Effector memory CD8-positive, alpha-beta T cell (primary cell): ENCODE measurements at regions not wholly inside any gene's neighbourhood (a gene's known extent, or its start where the extent isn't known, plus 50 kb on each side); places are given as distances from the start of the nearest gene placed in this dataset.
"Not testable (repeated sequence)": the region's sequence is repeated elsewhere in the genome, so short reads cannot be mapped to it uniquely, and the experiment has no call there.

Source experiments
- ATAC-seq: fragments of 150-1000 bp; cut with Tn5 transposase; replicated peaks from 2 replicates; pipeline ENCODE4 v1.10.0; 2021; ENCODE audit warnings: mild to moderate bottlenecking, moderate library complexity
- DNase-seq, 3 experiments: peaks; one replicate each; pipeline ENCODE4 v3.0.0; 2021
- H3K27ac Mint-ChIP-seq, 2 donors: one replicate each; pipeline ENCODE4 v1.8.0; 2022; ENCODE audit warnings: mild to moderate bottlenecking in 2 of 2, mixed read lengths in 2 of 2, moderate library complexity in 2 of 2
- H3K27me3 Mint-ChIP-seq, 2 donors: one replicate each; pipeline ENCODE4 v1.8.0; 2022; ENCODE audit warnings: mixed read lengths in 2 of 2
- H3K36me3 Mint-ChIP-seq: one replicate; pipeline ENCODE4 v1.8.0; 2022; ENCODE audit warnings: mild to moderate bottlenecking, moderate library complexity, mixed read lengths; ENCODE audit not compliant: insufficient read depth
- H3K4me1 Mint-ChIP-seq, 2 donors: one replicate each; pipeline ENCODE4 v1.8.0; 2022; ENCODE audit warnings: low read depth in 2 of 2, mixed read lengths in 2 of 2
- H3K4me3 Mint-ChIP-seq, 2 donors: one replicate each; pipeline ENCODE4 v1.8.0; 2022; ENCODE audit warnings: mild to moderate bottlenecking in 2 of 2, mixed read lengths in 2 of 2, moderate library complexity in 2 of 2
- H3K9me3 Mint-ChIP-seq, 2 donors: one replicate each; pipeline ENCODE4 v1.8.0; 2022; ENCODE audit warnings: mixed read lengths in 2 of 2

- Mint-ChIP-seq H3K27me3 (no peaks in the 10 kb centered on the region), H3K36me3 (peaks cover 10% of the 10 kb centered on the region), H3K9me3 (no peaks in the 10 kb centered on the region), H3K27ac (peak overlapping the region in 1 of 2 donors; percentile 32), H3K4me3 (no peak overlapping the region), H3K4me1 (peaks cover 3 to 5% of the 10 kb centered on the region in 2 donors)
- no peak for ATAC-seq
- DNase-seq = no peak
Measured at GRCh38 chr21:36207577-36208320, 51.1 kb downstream of the DOP1B start.

- Mint-ChIP-seq H3K4me3 (no peak overlapping the region), H3K27me3 (no peaks in the 10 kb centered on the region), H3K9me3 (no peaks in the 10 kb centered on the region), H3K36me3 (peaks cover 10% of the 10 kb centered on the region), H3K4me1 (peaks cover 2 to 3% of the 10 kb centered on the region in 2 donors), H3K27ac (no peak overlapping the region)
- DNase-seq (no peak), ATAC-seq (no peak)
Measured at GRCh38 chr21:36208326-36209013, 51.8 kb downstream of the DOP1B start.

DNA sequence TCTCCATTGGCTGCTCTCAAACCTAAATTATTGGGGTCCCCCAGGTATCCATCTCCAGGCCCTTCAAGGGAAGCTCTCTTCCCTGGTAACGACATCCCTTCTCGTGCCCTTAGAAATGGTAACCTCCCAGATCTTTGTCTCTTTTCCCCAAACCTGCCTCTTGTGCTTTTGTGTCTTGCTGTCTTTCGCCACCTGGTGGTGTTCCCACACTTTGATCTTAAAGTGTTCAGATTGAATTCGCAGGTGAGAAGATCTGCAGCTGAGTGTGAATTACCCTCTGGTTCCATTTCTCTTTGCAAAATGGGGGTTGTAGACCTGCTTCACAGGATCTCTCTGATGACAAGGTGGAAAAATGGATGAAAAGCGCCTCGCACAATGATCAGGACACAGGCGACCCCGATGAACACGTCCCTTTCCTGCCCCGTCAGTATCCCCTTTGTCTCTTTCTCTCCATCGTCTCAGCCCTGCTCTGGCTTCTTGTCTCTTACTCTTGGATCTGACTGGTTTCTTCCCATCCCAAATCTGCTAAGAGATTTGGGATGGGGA is 53.1 kb downstream of the DOP1B start:
- ATAC-seq = peak; percentile 27
- Mint-ChIP-seq H3K36me3 (peaks cover 14% of the 10 kb centered on the region), H3K27ac (peak overlapping the region in 1 of 2 donors; percentile 42), H3K9me3 (no peaks in the 10 kb centered on the region), H3K4me1 (peaks cover 2 to 3% of the 10 kb centered on the region in 2 donors), H3K4me3 (no peak overlapping the region), H3K27me3 (no peaks in the 10 kb centered on the region)
- DNase-seq = peak; percentile 25 to 29 (median 25)

- DNase-seq (no peak), ATAC-seq (no peak)
- Mint-ChIP-seq H3K27me3 (no peaks in the 10 kb centered on the region), H3K36me3 (peaks cover 14% of the 10 kb centered on the region), H3K27ac (no peak overlapping the region), H3K4me3 (no peak overlapping the region), H3K9me3 (no peaks in the 10 kb centered on the region), H3K4me1 (peaks cover 2 to 3% of the 10 kb centered on the region in 2 donors)
Measured at GRCh38 chr21:36210779-36211659, 54.4 kb downstream of the DOP1B start.

- Mint-ChIP-seq H3K36me3 (peaks cover 19% of the 10 kb centered on the region), H3K27ac (no peak overlapping the region), H3K9me3 (no peaks in the 10 kb centered on the region), H3K27me3 (no peaks in the 10 kb centered on the region), H3K4me3 (no peak overlapping the region), H3K4me1 (peaks cover 2 to 3% of the 10 kb centered on the region in 2 donors)
- no peak for DNase-seq
- no peak for ATAC-seq
Measured at GRCh38 chr21:36211660-36212512, 55.3 kb downstream of the DOP1B start.

- H3K36me3 Mint-ChIP-seq = peaks cover 25% of the 10 kb centered on the region
Measured at GRCh38 chr21:36212513-36212780, 55.8 kb downstream of the DOP1B start.

DNA sequence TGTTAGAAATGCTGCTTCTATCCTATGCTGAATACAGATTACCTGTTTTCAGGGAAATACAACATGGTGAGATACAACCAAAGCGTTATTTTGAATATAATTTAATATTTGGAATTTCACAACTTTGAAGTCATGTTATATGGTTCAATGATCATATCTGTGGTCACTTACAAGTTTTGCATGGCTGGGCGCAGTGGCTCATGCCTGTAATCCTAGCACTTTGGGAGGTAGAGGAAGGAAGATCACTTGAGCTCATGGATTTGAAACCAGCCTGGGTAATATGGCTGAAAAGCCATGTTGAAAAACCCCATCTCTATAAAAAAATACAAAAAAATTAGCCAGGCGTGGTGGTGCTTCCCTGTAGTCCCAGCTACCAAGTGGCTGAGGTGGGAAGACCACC is 57.9 kb downstream of the DOP1B start:
- peaks cover 30% of the 10 kb centered on the region for H3K36me3 Mint-ChIP-seq
- no peak overlapping the region for H3K4me3 Mint-ChIP-seq
- no peaks in the 10 kb centered on the region for H3K27me3 Mint-ChIP-seq
- H3K4me1 Mint-ChIP-seq = peaks cover under 1% of the 10 kb centered on the region in 2 donors
- no peak for ATAC-seq
- no peak for DNase-seq
- no peaks in the 10 kb centered on the region for H3K9me3 Mint-ChIP-seq
- no peak overlapping the region for H3K27ac Mint-ChIP-seq

More at GRCh38 chr21:36212513-36212780, 55.8 kb downstream of the DOP1B start:
- ATAC-seq = no peak
- no peak for DNase-seq
- H3K27me3 Mint-ChIP-seq = no peaks in the 10 kb centered on the region
- H3K4me3 Mint-ChIP-seq = no peak overlapping the region
- no peaks in the 10 kb centered on the region for H3K9me3 Mint-ChIP-seq
- peaks cover 2 to 3% of the 10 kb centered on the region in 2 donors for H3K4me1 Mint-ChIP-seq
- H3K27ac Mint-ChIP-seq = no peak overlapping the region

- Mint-ChIP-seq H3K4me3 (no peak overlapping the region), H3K27ac (no peak overlapping the region), H3K27me3 (no peaks in the 10 kb centered on the region), H3K4me1 (no peaks in the 10 kb centered on the region), H3K36me3 (peaks cover 37% of the 10 kb centered on the region), H3K9me3 (no peaks in the 10 kb centered on the region)
- DNase-seq = no peak
- no peak for ATAC-seq
Measured at GRCh38 chr21:36217743-36218142, 61.1 kb downstream of the DOP1B start.

- H3K4me1 Mint-ChIP-seq = no peaks in the 10 kb centered on the region
- no peak overlapping the region for H3K27ac Mint-ChIP-seq
- ATAC-seq = no peak
- H3K36me3 Mint-ChIP-seq = peaks cover 37% of the 10 kb centered on the region
- H3K9me3 Mint-ChIP-seq = no peaks in the 10 kb centered on the region
- H3K27me3 Mint-ChIP-seq = no peaks in the 10 kb centered on the region
- H3K4me3 Mint-ChIP-seq = no peak overlapping the region
- no peak for DNase-seq
Measured at GRCh38 chr21:36218691-36219090, 62.1 kb downstream of the DOP1B start.

DNA sequence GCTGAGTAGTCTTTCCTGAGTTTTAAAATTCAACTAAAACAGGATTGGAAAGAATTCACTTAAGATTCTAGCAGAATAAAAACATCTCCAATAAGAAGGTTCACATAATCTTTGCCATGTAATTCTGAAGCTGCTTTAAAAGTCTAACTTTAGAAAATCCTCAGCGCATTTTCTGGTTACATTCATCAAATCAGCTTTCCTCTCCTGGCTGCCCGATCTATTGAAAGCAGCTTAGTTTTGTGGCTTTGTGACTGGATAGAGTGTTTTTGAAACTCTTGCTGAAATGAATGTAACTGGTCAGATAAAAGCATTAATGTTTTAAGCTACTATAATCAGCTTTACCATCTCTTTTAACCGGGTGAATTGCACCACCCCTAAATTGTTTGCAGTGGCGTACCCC is 66.8 kb downstream of the DOP1B start:
- no peaks in the 10 kb centered on the region for H3K9me3 Mint-ChIP-seq
- no peak for DNase-seq
- no peak overlapping the region for H3K27ac Mint-ChIP-seq
- H3K36me3 Mint-ChIP-seq = peaks cover 34% of the 10 kb centered on the region
- H3K27me3 Mint-ChIP-seq = no peaks in the 10 kb centered on the region
- H3K4me3 Mint-ChIP-seq = no peak overlapping the region
- H3K4me1 Mint-ChIP-seq = no peaks in the 10 kb centered on the region
- ATAC-seq = no peak

GRCh38 chr21:36229181-36229580 is 72.6 kb downstream of the DOP1B start:
- ATAC-seq (no peak), DNase-seq (no peak)
- no peaks in the 10 kb centered on the region for H3K27me3 Mint-ChIP-seq
- H3K9me3 Mint-ChIP-seq = no peaks in the 10 kb centered on the region
- H3K4me1 Mint-ChIP-seq = peaks cover 9 to 12% of the 10 kb centered on the region in 2 donors
- peaks cover 49% of the 10 kb centered on the region for H3K36me3 Mint-ChIP-seq
- H3K27ac Mint-ChIP-seq = peak overlapping the region in 1 of 2 donors; percentile 58
- H3K4me3 Mint-ChIP-seq = no peak overlapping the region

- not testable (repeated sequence) for H3K27ac Mint-ChIP-seq, DNase-seq, H3K4me3 Mint-ChIP-seq, H3K27me3 Mint-ChIP-seq, ATAC-seq, H3K9me3 Mint-ChIP-seq
- H3K36me3 Mint-ChIP-seq = peaks cover 47% of the 10 kb centered on the region
- peaks cover 11 to 14% of the 10 kb centered on the region in 2 donors for H3K4me1 Mint-ChIP-seq
Measured at GRCh38 chr21:36231444-36231843, 74.8 kb downstream of the DOP1B start.

GRCh38 chr21:36232641-36233040 is 76.0 kb downstream of the DOP1B start:
- H3K4me3 Mint-ChIP-seq = no peak overlapping the region
- H3K36me3 Mint-ChIP-seq = peaks cover 47% of the 10 kb centered on the region
- H3K27ac Mint-ChIP-seq = no peak overlapping the region
- ATAC-seq (no peak), DNase-seq (no peak)
- peaks cover 11 to 14% of the 10 kb centered on the region in 2 donors for H3K4me1 Mint-ChIP-seq
- H3K9me3 Mint-ChIP-seq = no peaks in the 10 kb centered on the region
- no peaks in the 10 kb centered on the region for H3K27me3 Mint-ChIP-seq
